ENCODE measurements at regions not wholly inside any gene's neighbourhood (a gene's known extent, or its start where the extent isn't known, plus 50 kb on each side); places are given as distances from the start of the nearest gene placed in this dataset.
"Not testable (repeated sequence)": the region's sequence is repeated elsewhere in the genome, so short reads cannot be mapped to it uniquely, and the experiment has no call there.

DNA sequence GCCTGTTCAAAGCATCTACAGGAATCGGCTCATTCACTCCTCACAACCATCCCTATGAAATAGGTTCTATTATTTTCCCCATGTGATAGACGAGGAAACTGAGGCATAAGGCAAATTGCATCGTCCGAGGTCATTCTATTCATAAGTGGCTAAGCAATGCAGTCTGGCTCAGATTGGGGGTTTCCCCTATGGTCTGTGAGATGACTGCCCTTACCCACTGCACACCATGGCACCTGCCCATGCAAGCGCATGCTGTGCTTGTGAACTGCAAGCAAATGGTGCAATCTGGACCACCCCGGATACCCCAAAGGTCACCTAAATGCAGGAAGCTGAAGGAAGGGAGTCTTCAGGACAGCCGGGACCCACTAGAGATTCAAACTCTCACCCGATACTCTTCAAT, 123.4 kb upstream of the SOD1 start:
- Mint-ChIP-seq H3K36me3 (ENCODE audit: insufficient read depth) (no peaks in the 10 kb centered on the region), H3K4me1 (ENCODE audit: low read depth) (no peaks in the 10 kb centered on the region), H3K4me3 (no peak overlapping the region), H3K27me3 (ENCODE audit: low read depth) (no peaks in the 10 kb centered on the region), H3K9me3 (no peaks in the 10 kb centered on the region)
- ATAC-seq = no peak
- no peak for DNase-seq

GRCh38 chr21:31531967-31532366, 127.5 kb upstream of the SOD1 start:
- ATAC-seq (no peak), DNase-seq (no peak)
- no peaks in the 10 kb centered on the region for H3K9me3 Mint-ChIP-seq

DNA sequence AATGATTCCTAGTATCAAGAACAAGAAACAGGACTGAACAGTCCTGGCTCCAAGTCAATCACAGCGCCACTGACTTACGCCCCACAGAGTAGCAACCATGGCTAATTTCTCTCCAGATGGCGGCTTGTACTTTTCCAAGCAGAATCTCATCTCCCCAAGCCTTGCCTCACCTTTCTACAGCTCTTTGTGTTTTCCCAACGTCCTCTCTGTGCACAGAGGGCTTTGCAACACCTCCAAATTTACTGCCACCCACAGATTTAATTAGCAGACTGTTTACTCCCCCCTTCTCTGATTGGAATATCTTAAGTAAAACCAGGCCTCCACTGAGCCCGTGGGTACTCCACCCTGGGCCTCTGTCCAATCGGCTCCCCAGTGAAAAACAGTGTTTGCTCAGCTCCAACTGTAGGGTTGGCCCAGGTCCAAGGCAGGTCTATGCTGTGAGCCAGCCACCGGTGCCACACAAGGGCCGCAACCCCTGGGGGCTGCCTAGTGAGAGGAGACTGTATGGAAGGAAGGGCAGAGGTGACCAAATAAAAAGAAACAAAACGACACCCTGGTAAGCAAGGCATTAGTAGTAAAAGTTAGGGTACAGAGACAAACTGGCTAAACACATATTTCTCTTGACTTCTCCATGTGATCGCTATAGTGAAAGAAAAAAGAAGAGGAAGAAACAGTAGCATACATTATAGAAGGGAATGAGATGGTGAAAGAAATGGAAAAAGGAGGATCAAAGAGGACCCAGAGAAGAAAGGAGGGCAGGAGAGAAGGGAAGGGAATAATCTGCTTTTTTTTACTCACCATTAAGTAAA, 128.4 kb upstream of the SOD1 start:
- Mint-ChIP-seq H3K4me1 (ENCODE audit: low read depth) (peaks cover 15% of the 10 kb centered on the region), H3K4me3 (no peak overlapping the region), H3K36me3 (ENCODE audit: insufficient read depth) (no peaks in the 10 kb centered on the region), H3K9me3 (no peaks in the 10 kb centered on the region), H3K27me3 (ENCODE audit: low read depth) (no peaks in the 10 kb centered on the region)
- DNase-seq (no peak), ATAC-seq (no peak)

More at GRCh38 chr21:31531967-31532366, 127.5 kb upstream of the SOD1 start:
- Mint-ChIP-seq H3K4me3 (no peak overlapping the region), H3K4me1 (ENCODE audit: low read depth) (peaks cover 15% of the 10 kb centered on the region), H3K36me3 (ENCODE audit: insufficient read depth) (no peaks in the 10 kb centered on the region), H3K27me3 (ENCODE audit: low read depth) (no peaks in the 10 kb centered on the region)

DNA sequence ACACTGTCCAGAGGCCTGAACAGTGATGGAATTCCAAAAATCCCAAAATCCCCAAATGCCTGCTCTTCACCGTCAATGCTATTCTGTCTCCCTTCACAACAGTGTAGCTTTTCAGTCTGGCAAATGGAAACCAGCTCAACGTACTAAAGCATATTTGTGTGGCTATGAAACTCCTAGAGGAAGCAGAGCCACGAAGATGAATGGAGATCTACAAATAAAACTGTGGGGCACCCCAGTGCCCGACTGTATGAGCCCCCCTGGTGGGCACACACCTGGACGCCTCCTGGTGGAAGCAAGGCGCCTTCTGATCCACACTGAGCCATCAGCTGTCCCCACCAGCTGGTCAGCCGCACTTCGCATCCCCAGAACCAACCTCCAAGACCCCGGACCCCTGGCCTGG, 129.1 kb upstream of the SOD1 start:
- H3K9me3 Mint-ChIP-seq = no peaks in the 10 kb centered on the region
- H3K27me3 Mint-ChIP-seq (ENCODE audit: low read depth) = no peaks in the 10 kb centered on the region
- H3K4me1 Mint-ChIP-seq (ENCODE audit: low read depth) = peaks cover 15% of the 10 kb centered on the region
- no peak for ATAC-seq
- no peak overlapping the region for H3K4me3 Mint-ChIP-seq
- no peak for DNase-seq
- no peaks in the 10 kb centered on the region for H3K36me3 Mint-ChIP-seq (ENCODE audit: insufficient read depth)

DNA sequence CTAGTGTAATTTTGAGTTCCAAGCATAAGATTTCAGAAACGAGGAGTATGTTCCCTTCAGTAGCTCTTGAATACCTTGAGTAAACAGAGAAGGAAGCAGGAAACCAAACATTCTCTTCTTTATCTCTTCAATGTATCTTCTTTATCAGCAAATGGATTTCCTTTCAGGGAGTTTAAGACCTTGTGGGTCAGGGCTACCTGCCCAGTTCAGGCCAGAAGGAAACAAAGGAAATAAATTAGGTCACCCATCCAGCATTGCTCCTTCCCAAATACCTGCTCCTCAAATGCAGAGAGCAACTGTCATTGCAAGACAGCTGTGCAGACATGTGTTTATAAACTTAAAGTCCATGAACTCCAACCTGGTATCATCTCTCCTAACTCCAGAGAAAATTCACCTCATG, 130.1 kb upstream of the SOD1 start:
- no peaks in the 10 kb centered on the region for H3K9me3 Mint-ChIP-seq

DNA sequence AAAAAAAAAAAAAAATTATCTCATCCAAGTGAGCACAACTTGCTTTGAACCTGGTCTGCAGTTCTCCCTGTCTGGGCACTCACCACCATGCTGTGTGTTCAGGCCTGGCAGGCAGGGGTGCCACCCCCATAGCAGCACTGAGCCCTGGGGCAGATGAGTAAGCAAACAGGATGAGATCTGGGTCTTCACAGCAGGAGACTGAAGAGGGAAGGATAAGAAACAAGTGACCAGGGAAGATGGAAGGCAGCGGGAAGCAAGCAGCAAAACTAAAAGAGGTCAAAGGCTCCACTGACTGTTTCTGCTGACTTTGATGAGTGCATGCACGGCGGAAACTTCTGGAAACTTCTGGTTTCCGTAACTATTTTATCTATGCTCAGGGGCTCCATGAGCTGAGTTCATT, 133.5 kb upstream of the SOD1 start:
- Mint-ChIP-seq H3K27me3 (ENCODE audit: low read depth) (no peaks in the 10 kb centered on the region), H3K4me1 (ENCODE audit: low read depth) (peaks cover 15% of the 10 kb centered on the region), H3K4me3 (no peak overlapping the region), H3K36me3 (ENCODE audit: insufficient read depth) (no peaks in the 10 kb centered on the region), H3K9me3 (no peaks in the 10 kb centered on the region)
- no peak for DNase-seq
- ATAC-seq = no peak

More for the DNA sequence above, 130.1 kb upstream of the SOD1 start:
- Mint-ChIP-seq H3K27me3 (ENCODE audit: low read depth) (no peaks in the 10 kb centered on the region), H3K4me1 (ENCODE audit: low read depth) (peaks cover 15% of the 10 kb centered on the region), H3K36me3 (ENCODE audit: insufficient read depth) (no peaks in the 10 kb centered on the region), H3K4me3 (no peak overlapping the region)
- DNase-seq = no peak
- ATAC-seq = no peak

DNA sequence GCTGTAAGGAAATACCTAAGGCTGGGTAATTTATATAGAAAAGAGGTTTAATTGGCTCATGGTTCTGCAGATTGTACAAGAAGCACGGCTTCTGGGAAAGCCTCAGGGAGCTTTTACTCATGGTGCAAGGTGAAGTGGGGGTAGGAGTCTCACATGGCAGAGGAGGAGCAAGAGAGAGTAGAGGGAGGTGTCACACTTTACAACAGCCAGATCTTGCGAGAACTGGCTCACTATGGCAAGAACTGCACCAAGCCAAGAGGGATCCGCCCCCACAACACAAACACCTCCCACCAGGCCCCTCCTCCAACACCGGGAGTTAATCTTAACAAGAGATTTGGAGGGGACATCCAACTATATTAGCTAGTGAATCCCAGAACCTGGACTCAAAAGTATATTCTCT, 135.4 kb upstream of the SOD1 start:
- ATAC-seq (no peak), DNase-seq (no peak)
- Mint-ChIP-seq H3K9me3 (no peaks in the 10 kb centered on the region), H3K36me3 (ENCODE audit: insufficient read depth) (no peaks in the 10 kb centered on the region), H3K4me3 (no peak overlapping the region), H3K4me1 (ENCODE audit: low read depth) (peaks cover 6% of the 10 kb centered on the region), H3K27me3 (ENCODE audit: low read depth) (no peaks in the 10 kb centered on the region)

GRCh38 chr21:31521515-31521914, 138.0 kb upstream of the SOD1 start:
- Mint-ChIP-seq H3K27me3 (ENCODE audit: low read depth) (no peaks in the 10 kb centered on the region), H3K4me3 (no peak overlapping the region), H3K4me1 (ENCODE audit: low read depth) (no peaks in the 10 kb centered on the region), H3K9me3 (no peaks in the 10 kb centered on the region), H3K36me3 (ENCODE audit: insufficient read depth) (no peaks in the 10 kb centered on the region)
- no peak for DNase-seq
- ATAC-seq = no peak

DNA sequence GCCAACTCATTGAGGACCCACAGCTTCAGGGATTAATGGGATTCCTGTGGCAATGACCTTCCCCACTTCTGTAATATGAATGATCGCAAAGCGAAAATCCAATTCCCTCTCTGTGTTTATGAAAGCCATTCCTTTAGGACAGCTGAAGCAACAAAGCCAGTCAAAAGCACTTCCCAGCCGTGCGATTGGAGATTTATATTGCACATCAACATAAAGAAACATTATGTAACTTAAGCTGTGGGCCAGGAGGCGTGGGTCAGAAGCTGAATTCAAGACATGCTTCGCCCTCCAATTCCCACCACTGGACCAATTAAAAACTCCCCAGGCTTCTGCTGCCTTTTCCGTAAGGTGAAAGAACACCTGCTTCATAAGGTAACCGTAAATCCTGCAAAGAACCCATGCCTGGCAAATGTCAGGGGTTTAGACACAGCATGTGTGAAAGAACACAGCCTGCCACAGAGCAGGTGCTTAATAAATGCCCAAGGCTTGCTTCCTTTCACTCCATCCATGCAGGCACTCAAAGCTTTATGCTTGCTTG, 138.9 kb upstream of the SOD1 start:
- Mint-ChIP-seq H3K4me1 (ENCODE audit: low read depth) (no peaks in the 10 kb centered on the region), H3K9me3 (no peaks in the 10 kb centered on the region), H3K4me3 (no peak overlapping the region), H3K27me3 (ENCODE audit: low read depth) (no peaks in the 10 kb centered on the region), H3K36me3 (ENCODE audit: insufficient read depth) (no peaks in the 10 kb centered on the region)
- DNase-seq = no peak
- ATAC-seq = no peak

GRCh38 chr21:31518580-31518979, 140.9 kb upstream of the SOD1 start:
- Mint-ChIP-seq H3K36me3 (ENCODE audit: insufficient read depth) (no peaks in the 10 kb centered on the region), H3K9me3 (no peaks in the 10 kb centered on the region), H3K4me1 (ENCODE audit: low read depth) (no peaks in the 10 kb centered on the region), H3K27me3 (ENCODE audit: low read depth) (no peaks in the 10 kb centered on the region), H3K4me3 (no peak overlapping the region)
- DNase-seq (no peak), ATAC-seq (no peak)

GRCh38 chr21:31517664-31518414, 141.7 kb upstream of the SOD1 start:
- ATAC-seq (no peak), DNase-seq (no peak)
- H3K27me3 Mint-ChIP-seq (ENCODE audit: low read depth) = no peaks in the 10 kb centered on the region
- no peak overlapping the region for H3K4me3 Mint-ChIP-seq
- no peaks in the 10 kb centered on the region for H3K9me3 Mint-ChIP-seq
- H3K4me1 Mint-ChIP-seq (ENCODE audit: low read depth) = no peaks in the 10 kb centered on the region
- no peaks in the 10 kb centered on the region for H3K36me3 Mint-ChIP-seq (ENCODE audit: insufficient read depth)

DNA sequence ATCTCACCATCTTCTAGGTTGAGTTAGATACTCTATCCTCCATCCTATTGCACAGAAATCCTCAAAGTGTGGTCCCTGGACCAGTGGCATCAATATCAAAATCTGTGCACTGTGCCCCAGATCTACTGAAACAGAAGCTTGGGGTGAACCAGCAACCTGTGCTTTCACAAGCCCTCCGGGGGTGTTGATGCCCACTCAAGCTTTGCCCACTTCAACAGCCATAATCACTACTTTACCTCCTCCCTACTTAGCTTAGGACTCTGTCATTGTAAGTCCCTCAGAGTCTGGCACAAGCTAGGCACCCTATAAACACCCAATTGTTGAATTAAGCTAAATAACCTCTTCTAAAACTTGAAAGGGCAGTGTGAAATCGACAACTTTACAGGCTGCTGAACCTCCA, 144.2 kb upstream of the SOD1 start:
- no peaks in the 10 kb centered on the region for H3K9me3 Mint-ChIP-seq
- peaks cover under 1% of the 10 kb centered on the region for H3K4me1 Mint-ChIP-seq (ENCODE audit: low read depth)
- DNase-seq (no peak), ATAC-seq (no peak)
- no peak overlapping the region for H3K4me3 Mint-ChIP-seq
- H3K36me3 Mint-ChIP-seq (ENCODE audit: insufficient read depth) = no peaks in the 10 kb centered on the region
- no peaks in the 10 kb centered on the region for H3K27me3 Mint-ChIP-seq (ENCODE audit: low read depth)

DNA sequence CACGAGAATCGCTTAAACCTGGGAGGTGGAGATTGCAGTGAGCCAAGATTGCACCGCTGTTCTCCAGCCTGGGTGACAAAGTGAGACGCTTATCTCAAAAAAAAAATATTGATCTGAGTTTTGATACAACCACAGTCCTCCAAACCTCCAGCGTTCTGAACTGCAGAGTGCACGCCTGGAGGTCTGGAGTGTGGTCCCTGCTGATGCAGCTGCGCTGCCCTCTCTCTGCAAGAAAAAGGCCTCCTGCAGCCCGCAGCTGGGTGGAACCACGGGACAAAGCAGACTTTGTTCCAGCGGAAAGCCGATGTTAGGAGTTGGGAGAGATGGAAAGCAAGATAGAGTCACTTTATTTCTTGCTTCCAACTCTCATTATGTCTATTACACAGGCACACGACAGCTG, 144.9 kb upstream of the SOD1 start:
- no peak overlapping the region for H3K4me3 Mint-ChIP-seq
- no peak for DNase-seq
- no peaks in the 10 kb centered on the region for H3K36me3 Mint-ChIP-seq (ENCODE audit: insufficient read depth)
- H3K4me1 Mint-ChIP-seq (ENCODE audit: low read depth) = peaks cover 7% of the 10 kb centered on the region
- H3K27me3 Mint-ChIP-seq (ENCODE audit: low read depth) = no peaks in the 10 kb centered on the region
- H3K9me3 Mint-ChIP-seq = no peaks in the 10 kb centered on the region
- no peak for ATAC-seq

DNA sequence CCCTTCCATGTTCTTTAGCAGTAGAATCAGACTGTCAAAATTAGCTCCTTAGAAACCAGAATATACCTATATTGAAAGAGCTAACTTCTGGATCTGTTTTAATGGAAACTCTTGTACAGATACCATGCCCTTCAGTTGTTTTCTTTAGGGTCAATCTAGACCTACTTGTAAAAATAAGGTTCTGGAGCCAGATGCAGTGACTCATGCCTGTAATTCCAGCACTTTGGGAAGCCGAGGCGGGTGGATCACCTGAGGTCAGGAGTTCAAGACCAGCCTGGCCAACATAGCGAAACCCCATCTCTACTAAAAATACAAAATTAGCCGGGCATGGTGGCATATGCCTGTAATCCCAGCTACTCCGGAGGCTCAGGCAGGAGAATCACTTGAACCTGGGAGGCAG, 146.0 kb upstream of the SOD1 start:
- not testable (repeated sequence) for H3K36me3 Mint-ChIP-seq (ENCODE audit: insufficient read depth); DNase-seq; H3K9me3 Mint-ChIP-seq; H3K4me3 Mint-ChIP-seq; ATAC-seq; H3K27me3 Mint-ChIP-seq (ENCODE audit: low read depth)
- H3K4me1 Mint-ChIP-seq (ENCODE audit: low read depth) = peaks cover 17% of the 10 kb centered on the region

GRCh38 chr21:31511999-31512398, 147.5 kb upstream of the SOD1 start:
- not testable (repeated sequence) for H3K9me3 Mint-ChIP-seq; H3K4me3 Mint-ChIP-seq; ATAC-seq; H3K27me3 Mint-ChIP-seq (ENCODE audit: low read depth); H3K36me3 Mint-ChIP-seq (ENCODE audit: insufficient read depth); DNase-seq
- peaks cover 20% of the 10 kb centered on the region for H3K4me1 Mint-ChIP-seq (ENCODE audit: low read depth)
